ENCODE measurements at regions not wholly inside any gene's neighbourhood (a gene's known extent, or its start where the extent isn't known, plus 50 kb on each side); places are given as distances from the start of the nearest gene placed in this dataset.

- no peak for DNase-seq (ENCODE audit: low read depth)
- no peak overlapping the region for H3K4me3 ChIP-seq (ENCODE audit: low read depth, low read length)
- TF ChIP-seq POLR2A (IDR thresholded peaks at IDR 0.05; ENCODE audit: extremely low read depth, insufficient read length) (no peak), MYC (IDR thresholded peaks at IDR 0.05; ENCODE audit: low read depth, low read length) (no peak), MAX (IDR thresholded peaks at IDR 0.05; ENCODE audit: low read depth, low read length) (no peak), CTCF (IDR thresholded peaks at IDR 0.05; ENCODE audit: low read depth, low read length) (no peak)
These were observed 410.1 kb upstream of the HTR2A start for GRCh38 chr13:47306991-47307390.

- no peak for DNase-seq (ENCODE audit: low read depth)
- TF ChIP-seq MAX (IDR thresholded peaks at IDR 0.05; ENCODE audit: low read depth, low read length) (no peak), POLR2A (IDR thresholded peaks at IDR 0.05; ENCODE audit: extremely low read depth, insufficient read length) (no peak), CTCF (IDR thresholded peaks at IDR 0.05; ENCODE audit: low read depth, low read length) (no peak), MYC (IDR thresholded peaks at IDR 0.05; ENCODE audit: low read depth, low read length) (no peak)
- H3K4me3 ChIP-seq (ENCODE audit: low read depth, low read length): no peak overlapping the region
These were observed 406.8 kb upstream of the HTR2A start for GRCh38 chr13:47303626-47304025.

GRCh38 chr13:47299304-47299703 is 402.5 kb upstream of the HTR2A start:
- TF ChIP-seq POLR2A (IDR thresholded peaks at IDR 0.05; ENCODE audit: extremely low read depth, insufficient read length): no peak
- TF ChIP-seq MAX (IDR thresholded peaks at IDR 0.05; ENCODE audit: low read depth, low read length): no peak
- TF ChIP-seq CTCF (IDR thresholded peaks at IDR 0.05; ENCODE audit: low read depth, low read length): no peak
- TF ChIP-seq MYC (IDR thresholded peaks at IDR 0.05; ENCODE audit: low read depth, low read length): no peak
- no peak for DNase-seq (ENCODE audit: low read depth)
- no peak overlapping the region for H3K4me3 ChIP-seq (ENCODE audit: low read depth, low read length)

GRCh38 chr13:47298506-47298905 is 401.7 kb upstream of the HTR2A start:
- H3K4me3 ChIP-seq (ENCODE audit: low read depth, low read length): no peak overlapping the region
- no peak for TF ChIP-seq POLR2A (IDR thresholded peaks at IDR 0.05; ENCODE audit: extremely low read depth, insufficient read length)
- no peak for TF ChIP-seq MAX (IDR thresholded peaks at IDR 0.05; ENCODE audit: low read depth, low read length)
- no peak for TF ChIP-seq MYC (IDR thresholded peaks at IDR 0.05; ENCODE audit: low read depth, low read length)
- no peak for TF ChIP-seq CTCF (IDR thresholded peaks at IDR 0.05; ENCODE audit: low read depth, low read length)
- DNase-seq (ENCODE audit: low read depth): no peak

GRCh38 chr13:47294691-47295090 is 397.8 kb upstream of the HTR2A start:
- DNase-seq (ENCODE audit: low read depth): no peak
- TF ChIP-seq CTCF (IDR thresholded peaks at IDR 0.05; ENCODE audit: low read depth, low read length) (no peak), POLR2A (IDR thresholded peaks at IDR 0.05; ENCODE audit: extremely low read depth, insufficient read length) (no peak), MAX (IDR thresholded peaks at IDR 0.05; ENCODE audit: low read depth, low read length) (no peak), MYC (IDR thresholded peaks at IDR 0.05; ENCODE audit: low read depth, low read length) (no peak)
- H3K4me3 ChIP-seq (ENCODE audit: low read depth, low read length): no peak overlapping the region

Measured in NB4 (cell line).